ENCODE measurements at regions not wholly inside any gene's neighbourhood (a gene's known extent, or its start where the extent isn't known, plus 50 kb on each side); places are given as distances from the start of the nearest gene placed in this dataset.

GRCh38 chr5:56361398-56361797, 128.3 kb upstream of the ANKRD55 start:
- FAIRE-seq (no peak), DNase-seq (ENCODE audit: insufficient read length, low spot score) (no peak)

- FAIRE-seq (no peak), DNase-seq (ENCODE audit: insufficient read length, low spot score) (no peak)
Observed at GRCh38 chr5:56360816-56361215, 127.7 kb upstream of the ANKRD55 start.

- DNase-seq (ENCODE audit: insufficient read length, low spot score), result no peak
- FAIRE-seq, result no peak
Observed at GRCh38 chr5:56359809-56360685, 126.9 kb upstream of the ANKRD55 start.

GRCh38 chr5:56358703-56359681, 125.9 kb upstream of the ANKRD55 start:
- no peak for DNase-seq (ENCODE audit: insufficient read length, low spot score)
- FAIRE-seq, result no peak

- no peak for DNase-seq (ENCODE audit: insufficient read length, low spot score)
- FAIRE-seq, result no peak
Observed at GRCh38 chr5:56358046-56358445, 124.9 kb upstream of the ANKRD55 start.

- no peak for DNase-seq (ENCODE audit: insufficient read length, low spot score)
- no peak for FAIRE-seq
Observed at GRCh38 chr5:56357426-56357825, 124.3 kb upstream of the ANKRD55 start.

- FAIRE-seq, result no peak
- DNase-seq (ENCODE audit: insufficient read length, low spot score), result no peak
Observed at GRCh38 chr5:56356836-56357160, 123.7 kb upstream of the ANKRD55 start.

GRCh38 chr5:56356121-56356835, 123.1 kb upstream of the ANKRD55 start:
- FAIRE-seq (no peak), DNase-seq (ENCODE audit: insufficient read length, low spot score) (no peak)

- FAIRE-seq, result no peak
- DNase-seq (ENCODE audit: insufficient read length, low spot score), result no peak
Observed at GRCh38 chr5:56354836-56355235, 121.7 kb upstream of the ANKRD55 start.

GRCh38 chr5:56352808-56353590, 119.9 kb upstream of the ANKRD55 start:
- DNase-seq (ENCODE audit: insufficient read length, low spot score) (no peak), FAIRE-seq (no peak)

GRCh38 chr5:56350597-56351170, 117.6 kb upstream of the ANKRD55 start:
- DNase-seq (ENCODE audit: insufficient read length, low spot score) (peak; percentile 93), FAIRE-seq (peak; percentile 92)

- FAIRE-seq, result no peak
- DNase-seq (ENCODE audit: insufficient read length, low spot score), result no peak
Observed at GRCh38 chr5:56350011-56350596, 117.0 kb upstream of the ANKRD55 start.

- FAIRE-seq (no peak), DNase-seq (ENCODE audit: insufficient read length, low spot score) (no peak)
Observed at GRCh38 chr5:56349461-56349860, 116.3 kb upstream of the ANKRD55 start.

- peak; percentile 44 for FAIRE-seq
- peak; percentile 59 for DNase-seq (ENCODE audit: insufficient read length, low spot score)
Observed at GRCh38 chr5:56346741-56347535, 113.8 kb upstream of the ANKRD55 start.

GRCh38 chr5:56346044-56346710, 113.0 kb upstream of the ANKRD55 start:
- FAIRE-seq (peak; percentile 54), DNase-seq (ENCODE audit: insufficient read length, low spot score) (no peak)

GRCh38 chr5:56345352-56345751, 112.2 kb upstream of the ANKRD55 start:
- no peak for DNase-seq (ENCODE audit: insufficient read length, low spot score)
- no peak for FAIRE-seq

GRCh38 chr5:56344594-56344993, 111.5 kb upstream of the ANKRD55 start:
- DNase-seq (ENCODE audit: insufficient read length, low spot score), result no peak
- no peak for FAIRE-seq

GRCh38 chr5:56343988-56344387, 110.9 kb upstream of the ANKRD55 start:
- DNase-seq (ENCODE audit: insufficient read length, low spot score), result no peak
- FAIRE-seq, result no peak
